HEK293 (cell line): ENCODE measurements at regions not wholly inside any gene's neighbourhood (a gene's known extent, or its start where the extent isn't known, plus 50 kb on each side); places are given as distances from the start of the nearest gene placed in this dataset.

Experiments
- CTCF ChIA-PET: fragments of 350-600 bp; formaldehyde crosslinking; extraction: SDS; loops from one replicate; lab custom pipeline; 2021; ENCODE audit warnings: antibody characterized with exemption; lab: Yijun Ruan, JAX
- POLR2A ChIA-PET: fragments of 300-600 bp; formaldehyde crosslinking; extraction: SDS; loops from one replicate; lab custom pipeline; 2020; ENCODE audit warnings: antibody characterized with exemption, inconsistent platforms; lab: Yijun Ruan, JAX
- H3K27ac ChIP-seq: fragments of 200-500 bp; sonication (Bioruptor generic); 2 replicates; pipeline ENCODE4 v1.5.1; 2014; ENCODE audit warnings: low read depth, low read length, control low read depth, inconsistent platforms; ENCODE audit errors: extremely low read depth
- H3K36me3 ChIP-seq, 2 experiments: fragments of 200-500 bp in 1 of 2; sonication (Bioruptor generic) in 1 of 2; 1 replicate in 1 of 2; 2 replicates in 1 of 2; pipeline ENCODE4 v1.5.1; 2014 to 2017; ENCODE audit warnings: inconsistent platforms in 2 of 2, low read length in 2 of 2; ENCODE audit not compliant: control insufficient read depth in 2 of 2, insufficient read depth in 1 of 2
- H3K4me1 ChIP-seq: fragments of 200-500 bp; sonication (Bioruptor generic); 2 replicates; pipeline ENCODE4 v1.5.1; 2014; ENCODE audit warnings: mild to moderate bottlenecking, low read length, inconsistent platforms; ENCODE audit not compliant: control insufficient read depth, insufficient read depth
- H3K4me3 ChIP-seq: 2 replicates; pipeline ENCODE4 v1.5.1; 2011; ENCODE audit warnings: low read depth, mild to moderate bottlenecking, control low read depth, low read length, moderate library complexity
- H3K9me3 ChIP-seq: fragments of 200-500 bp; sonication (Bioruptor generic); 2 replicates; pipeline ENCODE4 v1.5.1; 2014; ENCODE audit warnings: low read depth, low read length, inconsistent platforms; ENCODE audit not compliant: control insufficient read depth, insufficient read depth
- IKZF3 ChIP-seq: fragments of 450-650 bp; IDR thresholded peaks from 2 replicates; pipeline ENCODE4 v1.5.0; 2018; ENCODE audit warnings: missing biosample characterization, mild to moderate bottlenecking, missing genetic modification characterization, moderate library complexity
- KLF10 ChIP-seq: fragments of 450-650 bp; IDR thresholded peaks from 2 replicates; pipeline ENCODE4 v1.5.1; 2018; ENCODE audit warnings: missing biosample characterization, mild to moderate bottlenecking, missing genetic modification characterization
- SP2 ChIP-seq: fragments of 450-650 bp; formaldehyde crosslinking; IDR thresholded peaks from 2 replicates; pipeline ENCODE4 v1.5.1; 2016; ENCODE audit warnings: missing biosample characterization, missing genetic modification characterization
- TCF7L2 ChIP-seq: IDR thresholded peaks from 2 replicates; pipeline ENCODE4 v1.6.1; 2011; ENCODE audit warnings: low read depth, mild to moderate bottlenecking, inconsistent platforms, low read length, moderate library complexity, borderline replicate concordance
- TRIM28 ChIP-seq: IDR thresholded peaks from 2 replicates; pipeline ENCODE4 v1.6.1; 2011; ENCODE audit warnings: low read length, control low read depth, borderline replicate concordance
- WT1 ChIP-seq: fragments of 450-650 bp; formaldehyde crosslinking; IDR thresholded peaks from 2 replicates; pipeline ENCODE4 v1.5.1; 2016; ENCODE audit warnings: missing biosample characterization, missing genetic modification characterization
- ZBTB21 ChIP-seq: fragments of 450-650 bp; formaldehyde crosslinking; IDR thresholded peaks from 2 replicates; pipeline ENCODE4 v1.5.1; 2017; ENCODE audit warnings: missing biosample characterization, missing genetic modification characterization
- ZNF112 ChIP-seq: fragments of 450-650 bp; formaldehyde crosslinking; IDR thresholded peaks from 2 replicates; pipeline ENCODE4 v1.5.0; 2017; ENCODE audit warnings: missing biosample characterization, missing genetic modification characterization
- ZNF155 ChIP-seq: fragments of 450-650 bp; formaldehyde crosslinking; IDR thresholded peaks from 2 replicates; pipeline ENCODE4 v1.5.1; 2016; ENCODE audit warnings: missing biosample characterization, missing genetic modification characterization
- ZNF157 ChIP-seq: fragments of 450-650 bp; formaldehyde crosslinking; IDR thresholded peaks from 2 replicates; pipeline ENCODE4 v1.5.1; 2016; ENCODE audit warnings: missing biosample characterization, missing genetic modification characterization
- ZNF174 ChIP-seq: fragments of 450-650 bp; formaldehyde crosslinking; IDR thresholded peaks from 2 replicates; pipeline ENCODE4 v1.5.0; 2017; ENCODE audit warnings: missing biosample characterization, mild to moderate bottlenecking, missing genetic modification characterization
- ZNF211 ChIP-seq: fragments of 450-650 bp; formaldehyde crosslinking; IDR thresholded peaks from 2 replicates; pipeline ENCODE4 v1.5.1; 2016; ENCODE audit warnings: low read depth, missing biosample characterization, missing genetic modification characterization
- ZNF221 ChIP-seq: fragments of 450-650 bp; formaldehyde crosslinking; IDR thresholded peaks from 2 replicates; pipeline ENCODE4 v1.5.1; 2017; ENCODE audit warnings: missing biosample characterization, missing genetic modification characterization, borderline replicate concordance
- ZNF510 ChIP-seq: fragments of 450-650 bp; formaldehyde crosslinking; IDR thresholded peaks from 2 replicates; pipeline ENCODE4 v1.5.1; 2018; ENCODE audit warnings: mild to moderate bottlenecking, missing genetic modification characterization, missing biosample characterization; ENCODE audit not compliant: insufficient replicate concordance
- ZNF529 ChIP-seq: fragments of 450-650 bp; formaldehyde crosslinking; IDR thresholded peaks from 2 replicates; pipeline ENCODE4 v1.5.1; 2017; ENCODE audit warnings: missing genetic modification characterization, missing biosample characterization; ENCODE audit not compliant: insufficient replicate concordance
- ZNF549 ChIP-seq: fragments of 450-650 bp; IDR thresholded peaks from 2 replicates; pipeline ENCODE4 v1.5.1; 2018; ENCODE audit warnings: missing biosample characterization, missing genetic modification characterization, mild to moderate bottlenecking, inconsistent platforms, moderate library complexity
- ZNF560 ChIP-seq: fragments of 450-650 bp; formaldehyde crosslinking; IDR thresholded peaks from 2 replicates; pipeline ENCODE4 v1.5.1; 2017; ENCODE audit warnings: missing biosample characterization, missing genetic modification characterization, borderline replicate concordance
- ZNF658 ChIP-seq: fragments of 450-650 bp; formaldehyde crosslinking; IDR thresholded peaks from 2 replicates; pipeline ENCODE4; 2016; ENCODE audit warnings: missing biosample characterization, missing genetic modification characterization
- ZNF670 ChIP-seq: fragments of 450-650 bp; formaldehyde crosslinking; IDR thresholded peaks from 2 replicates; pipeline ENCODE4 v1.5.1; 2016; ENCODE audit warnings: missing biosample characterization, missing genetic modification characterization, low read depth
- ZNF791 ChIP-seq: fragments of 450-650 bp; formaldehyde crosslinking; IDR thresholded peaks from 2 replicates; pipeline ENCODE4 v1.5.1; 2016; ENCODE audit warnings: missing biosample characterization, missing genetic modification characterization
- TF ChIP-seq, protein P1 (sequence below): fragments of 450-650 bp; formaldehyde crosslinking; IDR thresholded peaks from 2 replicates; pipeline ENCODE4 v1.5.1; 2016; ENCODE audit warnings: missing biosample characterization, missing genetic modification characterization
- TF ChIP-seq, protein P2 (sequence below): fragments of 450-650 bp; formaldehyde crosslinking; IDR thresholded peaks from 2 replicates; pipeline ENCODE4 v1.5.1; 2016; ENCODE audit warnings: missing biosample characterization, missing genetic modification characterization
- TF ChIP-seq, protein P3 (sequence below): fragments of 450-650 bp; formaldehyde crosslinking; IDR thresholded peaks from 2 replicates; pipeline ENCODE4; 2016; ENCODE audit warnings: missing biosample characterization, missing genetic modification characterization
- TF ChIP-seq, protein P4 (sequence below): fragments of 450-650 bp; formaldehyde crosslinking; IDR thresholded peaks from 2 replicates; pipeline ENCODE4 v1.5.1; 2016; ENCODE audit warnings: missing biosample characterization, missing genetic modification characterization
- TF ChIP-seq, protein P5 (sequence below): fragments of 450-650 bp; formaldehyde crosslinking; IDR thresholded peaks from 2 replicates; pipeline ENCODE4 v1.5.1; 2016; ENCODE audit warnings: missing biosample characterization, missing genetic modification characterization
- TF ChIP-seq, protein P6 (sequence below): fragments of 450-650 bp; formaldehyde crosslinking; IDR thresholded peaks from 2 replicates; pipeline ENCODE4 v1.5.1; 2016; ENCODE audit warnings: missing biosample characterization, missing genetic modification characterization
- TF ChIP-seq, protein P7 (sequence below): fragments of 450-650 bp; formaldehyde crosslinking; IDR thresholded peaks from 2 replicates; pipeline ENCODE4 v1.5.1; 2016; ENCODE audit warnings: missing biosample characterization, missing genetic modification characterization

DNA sequence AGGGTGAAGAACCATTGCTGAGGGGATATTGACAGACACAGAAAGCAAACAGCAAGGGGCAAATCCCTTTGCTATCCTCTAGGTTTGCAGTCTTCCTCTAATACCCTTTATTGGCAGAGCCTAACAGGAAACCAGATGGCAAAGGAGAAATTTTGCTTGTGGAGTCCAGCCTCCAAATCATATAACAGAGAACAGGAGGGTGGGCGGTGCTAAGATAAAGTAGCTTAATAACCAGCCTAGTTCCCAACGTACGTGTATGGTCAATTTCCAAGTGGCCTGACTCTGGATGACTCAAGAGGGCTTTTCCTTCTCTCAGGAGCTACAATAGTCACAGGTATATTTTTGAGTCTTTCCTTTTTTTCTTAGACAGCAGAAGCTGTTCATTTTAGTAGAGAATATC lies 404.5 kb downstream of the PDCD6IP start (continued):
- TF ChIP-seq WT1 (tag by site-specific recombination) (no peak), ZNF549 (tag by site-specific recombination) (no peak), ZNF221 (no peak), ZBTB21 (no peak), ZNF529 (tag by site-specific recombination) (no peak), ZNF155 (no peak), ZNF510 (no peak), ZNF791 (tag by site-specific recombination) (no peak), KLF10 (tag by site-specific recombination) (no peak)
- TF ChIP-seq, protein P1, sequence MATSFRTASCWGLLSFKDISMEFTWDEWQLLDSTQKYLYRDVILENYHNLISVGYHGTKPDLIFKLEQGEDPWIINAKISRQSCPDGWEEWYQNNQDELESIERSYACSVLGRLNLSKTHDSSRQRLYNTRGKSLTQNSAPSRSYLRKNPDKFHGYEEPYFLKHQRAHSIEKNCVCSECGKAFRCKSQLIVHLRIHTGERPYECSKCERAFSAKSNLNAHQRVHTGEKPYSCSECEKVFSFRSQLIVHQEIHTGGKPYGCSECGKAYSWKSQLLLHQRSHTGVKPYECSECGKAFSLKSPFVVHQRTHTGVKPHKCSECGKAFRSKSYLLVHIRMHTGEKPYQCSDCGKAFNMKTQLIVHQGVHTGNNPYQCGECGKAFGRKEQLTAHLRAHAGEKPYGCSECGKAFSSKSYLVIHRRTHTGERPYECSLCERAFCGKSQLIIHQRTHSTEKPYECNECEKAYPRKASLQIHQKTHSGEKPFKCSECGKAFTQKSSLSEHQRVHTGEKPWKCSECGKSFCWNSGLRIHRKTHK (tag by site-specific recombination) = no peak

DNA sequence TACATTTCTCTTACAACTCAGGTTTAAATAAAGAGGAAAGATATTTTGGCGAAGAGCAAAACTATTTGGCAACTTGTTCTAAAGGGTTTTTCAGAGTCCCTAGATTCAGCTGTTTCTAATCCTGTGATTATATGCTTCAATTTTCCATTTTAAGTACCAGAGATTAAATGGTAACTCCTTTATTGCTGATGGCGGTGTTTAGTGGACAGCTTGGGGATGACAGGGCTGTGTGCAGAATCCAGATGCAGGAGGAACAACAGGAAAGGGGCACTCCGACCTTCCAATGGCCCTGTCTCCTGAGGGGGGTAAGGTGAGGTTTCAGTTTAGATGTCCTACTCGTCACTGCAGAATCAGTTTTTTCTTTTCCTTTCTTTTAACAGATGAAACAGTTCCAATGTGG lies 405.0 kb downstream of the PDCD6IP start:
- Histone ChIP-seq H3K4me3 (no peak overlapping the region), H3K9me3 (no peaks in the 10 kb centered on the region), H3K36me3 (no peaks in the 10 kb centered on the region), H3K4me1 (no peaks in the 10 kb centered on the region), H3K27ac (no peak overlapping the region)
- CTCF ChIA-PET = no interaction called here
- POLR2A ChIA-PET = no interaction called here
- TF ChIP-seq ZNF658 (no peak), TCF7L2 (no peak), ZNF112 (no peak), IKZF3 (tag by site-specific recombination) (no peak), ZNF670 (tag by site-specific recombination) (no peak), ZNF174 (tag by site-specific recombination) (no peak), TRIM28 (no peak)
- TF ChIP-seq, protein P2, sequence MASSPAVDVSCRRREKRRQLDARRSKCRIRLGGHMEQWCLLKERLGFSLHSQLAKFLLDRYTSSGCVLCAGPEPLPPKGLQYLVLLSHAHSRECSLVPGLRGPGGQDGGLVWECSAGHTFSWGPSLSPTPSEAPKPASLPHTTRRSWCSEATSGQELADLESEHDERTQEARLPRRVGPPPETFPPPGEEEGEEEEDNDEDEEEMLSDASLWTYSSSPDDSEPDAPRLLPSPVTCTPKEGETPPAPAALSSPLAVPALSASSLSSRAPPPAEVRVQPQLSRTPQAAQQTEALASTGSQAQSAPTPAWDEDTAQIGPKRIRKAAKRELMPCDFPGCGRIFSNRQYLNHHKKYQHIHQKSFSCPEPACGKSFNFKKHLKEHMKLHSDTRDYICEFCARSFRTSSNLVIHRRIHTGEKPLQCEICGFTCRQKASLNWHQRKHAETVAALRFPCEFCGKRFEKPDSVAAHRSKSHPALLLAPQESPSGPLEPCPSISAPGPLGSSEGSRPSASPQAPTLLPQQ (tag by site-specific recombination) = no peak

DNA sequence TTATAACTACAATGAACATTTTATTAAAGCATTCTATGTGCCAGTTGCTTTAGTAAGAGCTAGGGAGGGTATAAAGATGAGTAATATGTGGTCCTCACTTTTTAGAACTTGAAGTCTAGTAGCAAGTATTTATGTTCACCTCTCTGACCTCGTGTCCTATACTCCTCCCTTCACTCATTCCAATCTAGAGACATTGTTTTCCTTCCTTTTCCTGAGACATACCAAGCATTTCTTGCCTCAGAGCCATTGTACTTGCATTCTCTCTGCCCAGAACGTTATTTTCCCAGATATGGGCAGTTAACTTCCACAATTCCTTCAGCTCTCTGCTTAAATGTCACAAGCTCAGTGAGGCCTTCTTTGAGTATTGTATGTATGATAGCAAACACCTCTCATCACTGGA lies 408.6 kb downstream of the PDCD6IP start:
- H3K9me3 ChIP-seq = no peaks in the 10 kb centered on the region
- H3K27ac ChIP-seq = no peak overlapping the region
- no peaks in the 10 kb centered on the region for H3K36me3 ChIP-seq
- no peaks in the 10 kb centered on the region for H3K4me1 ChIP-seq
- ChIA-PET POLR2A (no interaction called here), CTCF (interaction anchor here (1.0 kb wide), 1 partner anchor 323 kb away, joined by 3 read pairs; no protein-coding TSS in a partner anchor)
- no peak overlapping the region for H3K4me3 ChIP-seq
- TF ChIP-seq, protein P3, sequence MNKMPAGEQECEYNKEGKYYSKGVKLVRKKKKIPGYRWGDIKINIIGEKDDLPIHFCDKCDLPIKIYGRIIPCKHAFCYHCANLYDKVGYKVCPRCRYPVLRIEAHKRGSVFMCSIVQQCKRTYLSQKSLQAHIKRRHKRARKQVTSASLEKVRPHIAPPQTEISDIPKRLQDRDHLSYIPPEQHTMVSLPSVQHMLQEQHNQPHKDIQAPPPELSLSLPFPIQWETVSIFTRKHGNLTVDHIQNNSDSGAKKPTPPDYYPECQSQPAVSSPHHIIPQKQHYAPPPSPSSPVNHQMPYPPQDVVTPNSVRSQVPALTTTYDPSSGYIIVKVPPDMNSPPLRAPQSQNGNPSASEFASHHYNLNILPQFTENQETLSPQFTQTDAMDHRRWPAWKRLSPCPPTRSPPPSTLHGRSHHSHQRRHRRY = no peak
- TF ChIP-seq, protein P4, sequence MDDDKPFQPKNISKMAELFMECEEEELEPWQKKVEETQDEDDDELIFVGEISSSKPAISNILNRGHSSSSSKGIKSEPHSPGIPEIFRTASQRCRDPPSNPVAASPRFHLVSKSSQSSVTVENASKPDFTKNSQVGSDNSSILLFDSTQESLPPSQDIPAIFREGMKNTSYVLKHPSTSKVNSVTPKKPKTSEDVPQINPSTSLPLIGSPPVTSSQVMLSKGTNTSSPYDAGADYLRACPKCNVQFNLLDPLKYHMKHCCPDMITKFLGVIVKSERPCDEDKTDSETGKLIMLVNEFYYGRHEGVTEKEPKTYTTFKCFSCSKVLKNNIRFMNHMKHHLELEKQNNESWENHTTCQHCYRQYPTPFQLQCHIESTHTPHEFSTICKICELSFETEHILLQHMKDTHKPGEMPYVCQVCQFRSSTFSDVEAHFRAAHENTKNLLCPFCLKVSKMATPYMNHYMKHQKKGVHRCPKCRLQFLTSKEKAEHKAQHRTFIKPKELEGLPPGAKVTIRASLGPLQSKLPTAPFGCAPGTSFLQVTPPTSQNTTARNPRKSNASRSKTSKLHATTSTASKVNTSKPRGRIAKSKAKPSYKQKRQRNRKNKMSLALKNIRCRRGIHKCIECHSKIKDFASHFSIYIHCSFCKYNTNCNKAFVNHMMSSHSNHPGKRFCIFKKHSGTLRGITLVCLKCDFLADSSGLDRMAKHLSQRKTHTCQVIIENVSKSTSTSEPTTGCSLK (tag by site-specific recombination) = no peak
- TF ChIP-seq, protein P5, sequence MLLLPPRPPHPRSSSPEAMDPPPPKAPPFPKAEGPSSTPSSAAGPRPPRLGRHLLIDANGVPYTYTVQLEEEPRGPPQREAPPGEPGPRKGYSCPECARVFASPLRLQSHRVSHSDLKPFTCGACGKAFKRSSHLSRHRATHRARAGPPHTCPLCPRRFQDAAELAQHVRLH = no peak
- TF ChIP-seq ZNF211 (no peak), ZNF157 (tag by site-specific recombination) (no peak), SP2 (tag by site-specific recombination) (no peak), ZNF560 (tag by site-specific recombination) (no peak)
- TF ChIP-seq, protein P6, sequence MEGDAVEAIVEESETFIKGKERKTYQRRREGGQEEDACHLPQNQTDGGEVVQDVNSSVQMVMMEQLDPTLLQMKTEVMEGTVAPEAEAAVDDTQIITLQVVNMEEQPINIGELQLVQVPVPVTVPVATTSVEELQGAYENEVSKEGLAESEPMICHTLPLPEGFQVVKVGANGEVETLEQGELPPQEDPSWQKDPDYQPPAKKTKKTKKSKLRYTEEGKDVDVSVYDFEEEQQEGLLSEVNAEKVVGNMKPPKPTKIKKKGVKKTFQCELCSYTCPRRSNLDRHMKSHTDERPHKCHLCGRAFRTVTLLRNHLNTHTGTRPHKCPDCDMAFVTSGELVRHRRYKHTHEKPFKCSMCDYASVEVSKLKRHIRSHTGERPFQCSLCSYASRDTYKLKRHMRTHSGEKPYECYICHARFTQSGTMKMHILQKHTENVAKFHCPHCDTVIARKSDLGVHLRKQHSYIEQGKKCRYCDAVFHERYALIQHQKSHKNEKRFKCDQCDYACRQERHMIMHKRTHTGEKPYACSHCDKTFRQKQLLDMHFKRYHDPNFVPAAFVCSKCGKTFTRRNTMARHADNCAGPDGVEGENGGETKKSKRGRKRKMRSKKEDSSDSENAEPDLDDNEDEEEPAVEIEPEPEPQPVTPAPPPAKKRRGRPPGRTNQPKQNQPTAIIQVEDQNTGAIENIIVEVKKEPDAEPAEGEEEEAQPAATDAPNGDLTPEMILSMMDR (tag by site-specific recombination) = no peak
- TF ChIP-seq, protein P7, sequence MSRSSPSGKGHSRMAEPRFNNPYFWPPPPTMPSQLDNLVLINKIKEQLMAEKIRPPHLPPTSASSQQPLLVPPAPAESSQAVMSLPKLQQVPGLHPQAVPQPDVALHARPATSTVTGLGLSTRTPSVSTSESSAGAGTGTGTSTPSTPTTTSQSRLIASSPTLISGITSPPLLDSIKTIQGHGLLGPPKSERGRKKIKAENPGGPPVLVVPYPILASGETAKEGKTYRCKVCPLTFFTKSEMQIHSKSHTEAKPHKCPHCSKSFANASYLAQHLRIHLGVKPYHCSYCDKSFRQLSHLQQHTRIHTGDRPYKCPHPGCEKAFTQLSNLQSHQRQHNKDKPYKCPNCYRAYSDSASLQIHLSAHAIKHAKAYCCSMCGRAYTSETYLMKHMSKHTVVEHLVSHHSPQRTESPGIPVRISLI (tag by site-specific recombination) = no peak
